ENCODE measurements at regions not wholly inside any gene's neighbourhood (a gene's known extent, or its start where the extent isn't known, plus 50 kb on each side); places are given as distances from the start of the nearest gene placed in this dataset.

GRCh38 chr3:194285024-194285849, 65.9 kb downstream of the CPN2 start:
- no peak overlapping the region for H3K27ac ChIP-seq (ENCODE audit: low read depth, low read length)
- 58 to 82% (median 63%) methylated on average over 16 of the region's 16 CpGs for WGBS, 3 donors

GRCh38 chr3:194285850-194286197, 65.3 kb downstream of the CPN2 start:
- H3K27ac ChIP-seq (ENCODE audit: low read depth, low read length): no peak overlapping the region
- 5 to 53% (median 7%) methylated on average over 2 of the region's 2 CpGs for WGBS, 3 donors

DNA sequence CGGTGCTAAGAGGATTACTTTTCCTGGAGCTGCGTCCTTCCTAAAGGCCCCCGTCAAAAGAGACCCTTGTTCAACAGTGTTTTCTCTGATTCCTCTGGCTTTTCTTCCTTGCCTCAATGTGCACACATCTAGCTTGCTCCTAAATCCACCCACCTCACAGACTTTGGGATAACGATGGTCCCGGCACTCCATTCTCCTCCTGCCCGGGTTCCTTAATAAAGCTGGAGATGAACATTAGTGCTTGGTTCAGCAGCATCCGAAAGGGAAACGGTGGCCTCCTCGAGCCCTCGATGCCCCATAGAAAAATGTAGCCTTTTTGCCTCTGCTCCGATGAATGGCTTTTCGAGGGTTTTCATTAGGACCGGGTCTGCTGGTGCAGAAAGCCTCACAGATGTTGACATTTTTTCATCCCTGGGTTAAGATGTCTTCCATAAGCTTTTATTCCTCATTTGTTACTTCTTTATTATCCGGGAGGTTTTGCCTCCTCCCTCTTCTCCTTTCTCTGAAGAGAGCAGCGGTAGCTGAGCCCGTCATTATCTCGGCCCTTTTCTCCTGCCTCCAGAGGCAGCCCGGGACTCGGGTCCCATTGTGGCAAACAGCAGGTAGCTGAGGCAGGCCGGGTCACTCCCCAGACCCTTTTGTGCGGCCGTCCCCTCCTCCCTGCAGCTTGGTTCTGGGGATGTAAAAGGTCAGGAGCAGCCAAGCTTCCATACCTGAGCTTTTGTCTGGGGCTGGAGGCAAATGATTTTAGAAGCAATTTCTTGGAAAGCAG, 64.6 kb downstream of the CPN2 start:
- WGBS, 3 donors: 79 to 92% (median 90%) methylated on average over 22 of the region's 22 CpGs
- no peak overlapping the region for H3K27ac ChIP-seq (ENCODE audit: low read depth, low read length)

DNA sequence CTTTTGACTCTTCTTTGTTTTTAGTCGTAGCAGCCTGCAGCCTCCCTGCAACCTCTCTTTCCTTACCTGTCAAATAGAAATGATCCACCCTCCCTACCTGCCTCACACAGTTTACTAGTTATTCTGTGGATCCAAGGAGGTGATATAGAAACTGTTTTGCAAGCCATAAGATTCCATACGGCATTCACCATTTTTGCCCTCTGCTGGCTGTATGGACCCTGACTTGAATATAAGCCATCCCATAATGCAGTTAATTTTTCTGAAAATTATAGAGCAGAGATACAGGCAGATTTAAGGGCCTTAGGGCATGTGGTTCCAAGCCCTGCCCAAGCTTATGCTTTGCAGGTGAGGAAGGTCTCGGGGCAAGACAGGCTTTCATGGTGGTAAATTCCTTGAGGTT, 63.8 kb downstream of the CPN2 start:
- WGBS, 3 donors: 90 to 95% (median 93%) methylated on average over 3 of the region's 3 CpGs
- no peak overlapping the region for H3K27ac ChIP-seq (ENCODE audit: low read depth, low read length)

DNA sequence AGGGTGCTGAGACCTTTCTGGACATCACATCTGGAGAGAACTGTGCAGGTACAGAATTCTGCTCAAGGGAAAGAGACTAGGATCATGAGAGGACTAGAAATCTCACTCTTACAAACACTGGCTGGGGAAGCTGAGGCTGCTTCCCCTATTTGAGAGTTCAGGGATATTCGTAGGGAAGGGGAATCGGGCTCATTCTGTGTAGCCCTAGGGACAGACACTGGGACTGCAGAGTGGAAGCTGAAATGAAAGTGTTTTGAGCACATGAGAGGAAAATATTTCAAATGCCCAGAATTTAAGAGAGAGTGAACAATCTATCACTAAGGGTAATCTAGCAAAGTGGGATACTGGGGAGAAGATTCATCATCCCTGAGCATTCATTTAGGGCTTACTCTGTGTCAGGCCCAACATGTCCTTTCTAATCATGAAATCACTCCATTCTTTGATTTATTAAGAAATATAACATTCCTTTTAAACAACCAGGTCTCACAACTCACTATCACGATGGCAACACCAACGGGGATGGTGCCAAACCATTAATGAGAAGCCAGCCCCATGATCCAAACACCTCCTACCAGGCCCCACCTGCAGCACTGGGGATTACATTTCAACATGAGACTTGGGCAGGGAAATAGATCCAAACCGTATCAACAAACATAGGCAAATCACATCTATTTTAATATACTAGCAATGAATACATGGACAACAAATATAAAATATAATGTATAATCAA, 63.0 kb downstream of the CPN2 start:
- H3K27ac ChIP-seq (ENCODE audit: low read depth, low read length): no peak overlapping the region
- 63 to 85% (median 82%) methylated on average over 5 of the region's 5 CpGs for WGBS, 3 donors

Data from adipose tissue (tissue), 3 donors.